Transverse colon (tissue), 3 donors: ENCODE measurements at regions not wholly inside any gene's neighbourhood (a gene's known extent, or its start where the extent isn't known, plus 50 kb on each side); places are given as distances from the start of the nearest gene placed in this dataset.

Source experiments
- EP300 ChIP-seq: sonication (generic); formaldehyde crosslinking; IDR thresholded peaks from one replicate; pipeline ENCODE4 v1.6.1; 2017; ENCODE audit warnings: antibody characterized with exemption, low read depth
- TF ChIP-seq, protein P1 (sequence below), 5 experiments: fragments of 200-600 bp in 3 of 5; fragments of 450-650 bp in 2 of 5; sonication (generic) in 3 of 5; IDR thresholded peaks; 1 replicate in 2 of 5; 2 replicates in 3 of 5; pipeline ENCODE4 v1.5.1; 2016 to 2017; ENCODE audit warnings: antibody characterized with exemption in 5 of 5, inconsistent platforms in 3 of 5, mild to moderate bottlenecking in 2 of 5, moderate library complexity in 1 of 5

GRCh38 chr4:154126276-154126675, 337.4 kb upstream of the SFRP2 start:
- no peak for TF ChIP-seq EP300
- TF ChIP-seq, protein P1, sequence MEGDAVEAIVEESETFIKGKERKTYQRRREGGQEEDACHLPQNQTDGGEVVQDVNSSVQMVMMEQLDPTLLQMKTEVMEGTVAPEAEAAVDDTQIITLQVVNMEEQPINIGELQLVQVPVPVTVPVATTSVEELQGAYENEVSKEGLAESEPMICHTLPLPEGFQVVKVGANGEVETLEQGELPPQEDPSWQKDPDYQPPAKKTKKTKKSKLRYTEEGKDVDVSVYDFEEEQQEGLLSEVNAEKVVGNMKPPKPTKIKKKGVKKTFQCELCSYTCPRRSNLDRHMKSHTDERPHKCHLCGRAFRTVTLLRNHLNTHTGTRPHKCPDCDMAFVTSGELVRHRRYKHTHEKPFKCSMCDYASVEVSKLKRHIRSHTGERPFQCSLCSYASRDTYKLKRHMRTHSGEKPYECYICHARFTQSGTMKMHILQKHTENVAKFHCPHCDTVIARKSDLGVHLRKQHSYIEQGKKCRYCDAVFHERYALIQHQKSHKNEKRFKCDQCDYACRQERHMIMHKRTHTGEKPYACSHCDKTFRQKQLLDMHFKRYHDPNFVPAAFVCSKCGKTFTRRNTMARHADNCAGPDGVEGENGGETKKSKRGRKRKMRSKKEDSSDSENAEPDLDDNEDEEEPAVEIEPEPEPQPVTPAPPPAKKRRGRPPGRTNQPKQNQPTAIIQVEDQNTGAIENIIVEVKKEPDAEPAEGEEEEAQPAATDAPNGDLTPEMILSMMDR (IDR thresholded peaks at IDR 0.05): no peak
